ENCODE measurements at regions not wholly inside any gene's neighbourhood (a gene's known extent, or its start where the extent isn't known, plus 50 kb on each side); places are given as distances from the start of the nearest gene placed in this dataset.

DNA sequence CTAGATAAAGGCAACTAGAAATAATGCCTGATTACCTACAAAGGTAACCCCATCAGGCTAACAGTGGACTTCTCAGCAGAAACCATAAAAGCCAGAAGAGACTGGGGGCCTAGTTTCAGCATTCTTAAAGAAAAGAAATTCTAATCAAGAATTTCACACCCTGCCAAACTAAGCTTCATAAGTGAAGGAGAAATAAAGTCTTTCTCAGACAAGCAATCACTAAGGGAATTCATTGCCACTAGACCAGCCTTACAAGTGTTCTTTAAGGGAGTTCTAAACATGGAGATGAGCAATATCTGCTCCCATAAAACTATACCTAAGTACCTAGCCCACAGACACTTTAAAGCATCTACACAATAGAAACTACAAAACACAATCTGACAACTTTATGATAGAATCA lies 823.5 kb downstream of the PCDH17 start:
- TF ChIP-seq POLR2A (IDR thresholded peaks at IDR 0.05; ENCODE audit: low read depth, low read length) (no peak), SPI1 (IDR thresholded peaks at IDR 0.05; ENCODE audit: low read depth, low read length) (no peak), TAF1 (IDR thresholded peaks at IDR 0.05; ENCODE audit: low read depth, low read length) (no peak), POLR2AphosphoS5 (IDR thresholded peaks at IDR 0.05; ENCODE audit: low read depth, low read length) (no peak), PAX5 (IDR thresholded peaks at IDR 0.05; ENCODE audit: insufficient read depth, low read length, severe bottlenecking) (no peak), POU2F2 (IDR thresholded peaks at IDR 0.05; ENCODE audit: low read depth, low read length) (no peak)
- FAIRE-seq (no peak), DNase-seq (ENCODE audit: insufficient read length, low spot score) (no peak)

DNA sequence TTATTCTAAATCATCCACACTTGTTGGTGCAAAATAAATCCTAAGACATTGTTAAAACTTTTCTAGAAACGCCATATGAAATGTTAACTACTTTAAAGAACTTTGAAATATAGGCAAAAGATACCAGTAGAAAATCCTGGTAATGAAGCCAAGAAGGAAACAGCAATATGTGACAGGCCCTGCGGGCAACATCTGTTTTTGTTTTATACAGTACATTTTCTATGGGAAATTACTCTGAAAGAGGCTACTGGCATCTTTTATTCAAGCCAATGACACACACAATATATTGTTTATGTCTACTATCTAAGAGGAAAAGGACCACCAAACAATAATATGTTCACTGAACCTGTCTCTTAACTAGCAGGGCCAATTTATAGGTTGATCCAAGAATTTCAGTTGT lies 829.7 kb downstream of the PCDH17 start:
- DNase-seq (ENCODE audit: insufficient read length, low spot score) (no peak), FAIRE-seq (no peak)
- TF ChIP-seq POLR2AphosphoS5 (IDR thresholded peaks at IDR 0.05; ENCODE audit: low read depth, low read length) (no peak), SPI1 (IDR thresholded peaks at IDR 0.05; ENCODE audit: low read depth, low read length) (no peak)

DNA sequence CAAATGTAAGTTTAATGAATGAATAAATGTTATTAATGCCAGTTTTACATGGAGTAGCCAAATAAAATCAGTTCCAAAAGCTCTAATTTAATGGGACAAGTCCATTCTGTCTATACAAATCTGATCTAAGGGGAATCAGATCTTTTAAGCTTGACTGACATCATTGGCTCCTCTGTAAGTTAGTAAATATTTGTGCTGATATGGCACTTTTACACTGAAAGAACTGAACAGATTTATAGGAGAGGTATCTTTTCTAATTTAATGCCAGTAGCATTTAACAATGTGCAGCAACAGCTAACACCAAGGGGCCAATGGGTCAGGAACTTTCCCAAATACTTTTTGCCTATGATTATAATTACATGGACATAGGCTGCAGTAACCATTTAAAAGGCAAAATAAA lies 832.3 kb downstream of the PCDH17 start:
- DNase-seq (ENCODE audit: insufficient read length, low spot score) (no peak), FAIRE-seq (no peak)
- TF ChIP-seq POU2F2 (IDR thresholded peaks at IDR 0.05; ENCODE audit: low read depth, low read length) (no peak), SPI1 (IDR thresholded peaks at IDR 0.05; ENCODE audit: low read depth, low read length) (no peak), POLR2AphosphoS5 (IDR thresholded peaks at IDR 0.05; ENCODE audit: low read depth, low read length) (no peak), POLR2A (IDR thresholded peaks at IDR 0.05; ENCODE audit: low read depth, low read length) (no peak), PAX5 (IDR thresholded peaks at IDR 0.05; ENCODE audit: insufficient read depth, low read length, severe bottlenecking) (no peak), TAF1 (IDR thresholded peaks at IDR 0.05; ENCODE audit: low read depth, low read length) (no peak)

DNA sequence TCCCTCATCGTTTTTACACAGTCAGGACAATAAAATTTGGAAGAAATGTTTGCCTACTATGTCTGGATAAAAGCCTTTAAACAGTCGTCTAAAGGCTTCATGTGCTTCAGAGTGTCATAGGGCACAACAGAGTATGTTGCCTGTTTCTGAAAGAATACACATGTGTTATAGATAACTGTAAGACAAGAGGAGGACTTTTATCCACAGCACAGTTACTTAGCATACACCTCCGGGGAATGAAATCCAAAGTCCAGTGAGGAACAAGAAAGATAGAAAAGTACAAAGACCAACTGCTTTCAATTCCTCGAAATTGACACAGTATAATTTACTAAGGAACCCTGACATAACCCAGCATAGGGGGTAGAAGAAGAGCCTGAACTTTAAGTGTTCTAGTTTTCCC lies 835.6 kb downstream of the PCDH17 start:
- FAIRE-seq: no peak
- no peak for TF ChIP-seq POLR2AphosphoS5 (IDR thresholded peaks at IDR 0.05; ENCODE audit: low read depth, low read length)
- TF ChIP-seq SPI1 (IDR thresholded peaks at IDR 0.05; ENCODE audit: low read depth, low read length): no peak
- no peak for TF ChIP-seq TAF1 (IDR thresholded peaks at IDR 0.05; ENCODE audit: low read depth, low read length)
- TF ChIP-seq POLR2A (IDR thresholded peaks at IDR 0.05; ENCODE audit: low read depth, low read length): no peak
- TF ChIP-seq POU2F2 (IDR thresholded peaks at IDR 0.05; ENCODE audit: low read depth, low read length): no peak
- no peak for DNase-seq (ENCODE audit: insufficient read length, low spot score)

DNA sequence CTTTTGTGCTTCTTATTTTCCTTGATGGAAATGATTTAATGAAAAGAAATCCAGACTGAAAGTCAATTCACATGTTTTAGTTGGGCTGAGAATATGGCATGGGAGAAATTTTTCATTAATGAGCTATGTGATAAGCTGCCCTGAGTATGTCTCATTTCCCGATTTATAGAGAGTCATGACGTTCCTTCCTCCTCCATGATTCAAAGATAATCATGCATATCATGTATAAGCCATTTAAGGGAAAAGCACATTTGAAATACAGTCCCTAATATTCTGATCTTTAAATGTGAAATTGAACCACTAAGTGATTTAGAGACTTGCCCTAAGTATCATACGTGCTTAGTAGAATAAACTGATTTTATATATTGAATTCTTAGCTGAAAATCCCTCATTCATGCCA lies 840.9 kb downstream of the PCDH17 start:
- TF ChIP-seq POU2F2 (IDR thresholded peaks at IDR 0.05; ENCODE audit: low read depth, low read length): no peak
- no peak for TF ChIP-seq POLR2A (IDR thresholded peaks at IDR 0.05; ENCODE audit: low read depth, low read length)
- TF ChIP-seq SPI1 (IDR thresholded peaks at IDR 0.05; ENCODE audit: low read depth, low read length): no peak
- TF ChIP-seq POLR2AphosphoS5 (IDR thresholded peaks at IDR 0.05; ENCODE audit: low read depth, low read length): no peak
- TF ChIP-seq TAF1 (IDR thresholded peaks at IDR 0.05; ENCODE audit: low read depth, low read length): no peak
- no peak for TF ChIP-seq PAX5 (IDR thresholded peaks at IDR 0.05; ENCODE audit: insufficient read depth, low read length, severe bottlenecking)
- no peak for DNase-seq (ENCODE audit: insufficient read length, low spot score)
- FAIRE-seq: no peak

DNA sequence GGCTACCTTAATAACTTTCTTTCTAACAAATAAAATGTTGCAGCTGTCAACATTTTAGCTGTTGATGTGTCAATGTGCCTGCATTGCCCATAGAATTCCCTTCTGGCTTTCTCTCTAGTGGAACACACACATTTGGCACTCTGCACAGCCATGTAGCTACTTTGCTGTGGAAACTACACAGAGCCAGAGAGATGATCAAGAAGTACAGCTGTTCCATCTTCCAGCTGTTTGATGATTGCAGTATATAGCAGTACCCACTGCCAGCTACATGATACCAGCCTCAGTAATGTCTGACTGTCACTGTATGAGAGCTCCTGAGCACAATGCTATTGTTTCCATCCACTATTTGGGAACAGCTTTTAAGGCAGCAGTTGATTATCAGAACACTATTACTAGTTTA lies 843.0 kb downstream of the PCDH17 start:
- no peak for FAIRE-seq

DNA sequence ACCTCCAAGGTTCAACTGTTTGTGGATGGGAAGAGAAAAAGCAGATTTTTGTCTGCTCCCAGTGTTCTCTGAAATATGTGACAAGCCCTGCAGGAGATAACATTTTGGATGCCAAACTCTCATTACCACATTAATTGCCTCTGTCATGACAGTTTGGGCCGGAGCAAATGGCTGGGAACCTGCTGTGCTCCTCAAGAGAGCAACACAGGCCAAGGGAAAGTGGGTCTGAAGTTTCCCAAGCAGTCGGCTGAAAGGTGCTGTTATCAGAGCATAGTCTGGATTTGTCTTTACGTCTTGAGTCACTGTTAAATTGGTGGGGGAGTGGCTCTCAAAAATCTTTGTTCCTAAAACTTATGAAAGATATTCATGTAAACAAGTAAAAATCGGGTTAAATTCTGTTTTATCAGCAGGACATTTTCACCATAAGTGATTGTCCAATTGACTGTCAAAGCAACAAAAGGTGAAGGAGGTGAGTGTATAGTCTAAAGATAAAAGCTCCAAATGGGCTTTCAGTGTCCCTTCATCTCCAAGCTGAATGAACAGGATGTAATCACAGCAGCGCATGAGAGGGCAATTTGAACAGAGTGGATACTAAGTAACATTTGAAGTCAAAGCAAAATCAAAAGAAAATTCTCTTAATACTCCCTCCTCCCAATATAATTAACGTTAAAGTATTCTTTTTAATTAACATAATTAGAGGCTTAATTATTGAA lies 844.8 kb downstream of the PCDH17 start:
- FAIRE-seq: no peak

More for the DNA sequence above, 843.0 kb downstream of the PCDH17 start:
- no peak for TF ChIP-seq SPI1 (IDR thresholded peaks at IDR 0.05; ENCODE audit: low read depth, low read length)
- TF ChIP-seq POLR2AphosphoS5 (IDR thresholded peaks at IDR 0.05; ENCODE audit: low read depth, low read length): no peak
- no peak for TF ChIP-seq POU2F2 (IDR thresholded peaks at IDR 0.05; ENCODE audit: low read depth, low read length)
- TF ChIP-seq POLR2A (IDR thresholded peaks at IDR 0.05; ENCODE audit: low read depth, low read length): no peak
- TF ChIP-seq PAX5 (IDR thresholded peaks at IDR 0.05; ENCODE audit: insufficient read depth, low read length, severe bottlenecking): no peak
- TF ChIP-seq TAF1 (IDR thresholded peaks at IDR 0.05; ENCODE audit: low read depth, low read length): no peak
- no peak for DNase-seq (ENCODE audit: insufficient read length, low spot score)

DNA sequence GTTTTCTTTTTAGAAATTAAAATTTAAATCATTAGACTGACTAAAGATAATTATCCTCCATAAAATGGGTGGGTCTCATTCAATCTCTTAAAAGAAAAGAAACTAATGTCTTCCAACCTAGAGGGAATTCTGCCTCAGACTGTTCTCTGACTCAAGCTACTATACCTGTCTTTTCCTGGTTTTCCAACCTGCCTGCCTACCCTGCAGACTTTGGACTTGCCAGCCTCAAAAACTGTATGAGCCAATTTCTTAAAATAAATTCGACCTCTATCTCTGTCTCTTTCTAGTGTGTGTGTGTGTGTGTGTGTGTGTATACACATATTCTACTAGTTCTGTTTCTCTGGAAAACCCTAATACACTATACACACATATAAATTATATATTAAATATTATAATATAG lies 847.3 kb downstream of the PCDH17 start:
- FAIRE-seq: no peak
- no peak for TF ChIP-seq POU2F2 (IDR thresholded peaks at IDR 0.05; ENCODE audit: low read depth, low read length)
- TF ChIP-seq TAF1 (IDR thresholded peaks at IDR 0.05; ENCODE audit: low read depth, low read length): no peak
- TF ChIP-seq POLR2AphosphoS5 (IDR thresholded peaks at IDR 0.05; ENCODE audit: low read depth, low read length): no peak
- no peak for TF ChIP-seq POLR2A (IDR thresholded peaks at IDR 0.05; ENCODE audit: low read depth, low read length)
- no peak for TF ChIP-seq SPI1 (IDR thresholded peaks at IDR 0.05; ENCODE audit: low read depth, low read length)
- no peak for TF ChIP-seq PAX5 (IDR thresholded peaks at IDR 0.05; ENCODE audit: insufficient read depth, low read length, severe bottlenecking)
- no peak for DNase-seq (ENCODE audit: insufficient read length, low spot score)

More for the DNA sequence above, 844.8 kb downstream of the PCDH17 start:
- DNase-seq (ENCODE audit: insufficient read length, low spot score): no peak
- TF ChIP-seq POLR2A (IDR thresholded peaks at IDR 0.05; ENCODE audit: low read depth, low read length): no peak
- TF ChIP-seq POLR2AphosphoS5 (IDR thresholded peaks at IDR 0.05; ENCODE audit: low read depth, low read length): no peak
- no peak for TF ChIP-seq PAX5 (IDR thresholded peaks at IDR 0.05; ENCODE audit: insufficient read depth, low read length, severe bottlenecking)
- TF ChIP-seq SPI1 (IDR thresholded peaks at IDR 0.05; ENCODE audit: low read depth, low read length): no peak
- TF ChIP-seq POU2F2 (IDR thresholded peaks at IDR 0.05; ENCODE audit: low read depth, low read length): no peak
- no peak for TF ChIP-seq TAF1 (IDR thresholded peaks at IDR 0.05; ENCODE audit: low read depth, low read length)

DNA sequence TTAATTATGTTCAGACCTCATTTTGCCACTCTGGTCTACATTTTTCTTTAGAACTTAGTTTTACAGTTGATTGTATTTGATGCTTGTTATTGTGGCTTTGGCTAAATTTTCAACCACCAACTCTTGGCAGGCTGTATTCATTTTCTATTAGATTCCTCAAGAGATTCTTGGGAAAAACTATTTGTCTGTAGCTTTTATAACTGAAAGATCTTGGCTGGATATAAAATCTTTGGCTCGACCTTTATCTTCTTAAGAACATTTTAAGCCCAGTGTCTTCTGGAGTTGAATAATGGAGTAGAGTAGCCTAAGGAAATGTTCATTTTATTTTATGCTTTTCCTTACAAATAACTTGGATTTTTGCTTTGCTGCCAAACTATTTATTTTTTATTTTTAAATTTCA lies 848.5 kb downstream of the PCDH17 start:
- TF ChIP-seq TAF1 (IDR thresholded peaks at IDR 0.05; ENCODE audit: low read depth, low read length): no peak
- TF ChIP-seq PAX5 (IDR thresholded peaks at IDR 0.05; ENCODE audit: insufficient read depth, low read length, severe bottlenecking): no peak
- TF ChIP-seq POLR2A (IDR thresholded peaks at IDR 0.05; ENCODE audit: low read depth, low read length): no peak
- TF ChIP-seq POU2F2 (IDR thresholded peaks at IDR 0.05; ENCODE audit: low read depth, low read length): no peak
- no peak for TF ChIP-seq POLR2AphosphoS5 (IDR thresholded peaks at IDR 0.05; ENCODE audit: low read depth, low read length)
- no peak for TF ChIP-seq SPI1 (IDR thresholded peaks at IDR 0.05; ENCODE audit: low read depth, low read length)
- FAIRE-seq: no peak
- DNase-seq (ENCODE audit: insufficient read length, low spot score): no peak

DNA sequence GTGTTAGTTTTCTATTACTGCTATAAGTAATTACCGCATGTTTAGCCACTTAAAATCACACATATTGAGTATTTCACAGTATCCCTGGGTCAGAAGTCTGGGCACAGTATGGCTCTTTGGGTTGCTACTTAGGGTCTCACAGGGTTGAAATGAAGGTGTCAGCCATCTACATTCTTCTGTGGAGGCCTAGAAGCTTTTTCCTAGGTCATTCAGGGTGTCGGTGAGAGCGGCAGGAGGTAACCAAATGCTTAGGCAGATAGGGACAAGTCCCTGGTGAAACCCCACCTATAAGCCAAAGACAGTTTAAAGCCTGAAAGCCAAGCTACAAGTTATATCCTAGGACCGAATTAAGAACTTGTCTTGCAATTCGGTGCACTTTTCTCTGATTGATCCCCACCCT lies 856.7 kb downstream of the PCDH17 start:
- no peak for DNase-seq (ENCODE audit: insufficient read length, low spot score)
- TF ChIP-seq TAF1 (IDR thresholded peaks at IDR 0.05; ENCODE audit: low read depth, low read length) (no peak), SPI1 (IDR thresholded peaks at IDR 0.05; ENCODE audit: low read depth, low read length) (no peak), POLR2A (IDR thresholded peaks at IDR 0.05; ENCODE audit: low read depth, low read length) (no peak), POU2F2 (IDR thresholded peaks at IDR 0.05; ENCODE audit: low read depth, low read length) (no peak), PAX5 (IDR thresholded peaks at IDR 0.05; ENCODE audit: insufficient read depth, low read length, severe bottlenecking) (no peak), POLR2AphosphoS5 (IDR thresholded peaks at IDR 0.05; ENCODE audit: low read depth, low read length) (no peak)
- FAIRE-seq: no peak

Measured in GM12891 (cell line).